ENCODE measurements at regions not wholly inside any gene's neighbourhood (a gene's known extent, or its start where the extent isn't known, plus 50 kb on each side); places are given as distances from the start of the nearest gene placed in this dataset.

DNA sequence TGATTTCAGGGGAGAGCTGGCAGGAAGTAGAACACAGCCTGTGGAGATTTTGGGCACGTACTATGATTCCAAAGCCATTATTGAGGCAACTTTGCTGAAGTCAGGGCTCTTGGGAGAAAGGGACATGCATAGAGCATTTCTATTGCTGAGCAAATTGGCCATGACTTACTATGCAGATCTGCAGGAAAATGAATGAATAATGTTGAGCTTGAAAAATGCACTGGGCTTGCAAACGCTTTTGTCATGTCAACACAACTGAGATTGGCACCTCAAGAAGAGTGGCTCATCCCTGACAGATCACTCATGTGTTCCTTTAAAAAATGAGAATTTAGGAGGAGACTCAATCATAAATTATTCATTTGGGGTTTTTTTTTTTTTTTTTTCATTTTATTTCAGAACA lies 230.5 kb downstream of the MBD2 start:
- no peak overlapping the region for H2AK5ac ChIP-seq (ENCODE audit: low read depth, low read length)
- H4K91ac ChIP-seq (ENCODE audit: insufficient read depth, low read depth, low read length) = no peak overlapping the region
- BruUV-seq (replicated peaks) = no TSS peak
- H2BK120ac ChIP-seq (ENCODE audit: low read depth, low read length) = no peak overlapping the region
- no peak overlapping the region for H2AK9ac ChIP-seq (replicated peaks; ENCODE audit: low read depth, low read length, poor library complexity)
- no peak overlapping the region for H3K14ac ChIP-seq (replicated peaks; ENCODE audit: low read depth, low read length)
- POLR2A ChIA-PET (ENCODE audit: unreplicated experiment) = no interaction called here
- H3K36me3 ChIP-seq (ENCODE audit: control insufficient read depth, insufficient read depth, low read length) = no peaks in the 10 kb centered on the region
- TF ChIP-seq MXI1 (IDR thresholded peaks at IDR 0.05; ENCODE audit: borderline replicate concordance, low read depth, low read length) = no peak
- TF ChIP-seq RAD21 (IDR thresholded peaks at IDR 0.05; ENCODE audit: low read length) = no peak
- TF ChIP-seq NFE2L2 (IDR thresholded peaks at IDR 0.05; ENCODE audit: low read depth, low read length) = no peak
- TF ChIP-seq SMC3 (IDR thresholded peaks at IDR 0.05; ENCODE audit: low read depth, low read length) = no peak
- TF ChIP-seq MAZ (IDR thresholded peaks at IDR 0.05; ENCODE audit: borderline replicate concordance, low read depth, low read length) = no peak
- TF ChIP-seq CHD1 (IDR thresholded peaks at IDR 0.05; ENCODE audit: low read depth, low read length) = no peak
- no peak overlapping the region for H3K9ac ChIP-seq (ENCODE audit: low read depth, low read length)
- CTCF ChIA-PET = no interaction called here
- in situ Hi-C loops (cut with MboI; ENCODE audit: low sequenced_read_pairs) = no loop called here
- intact Hi-C loops (cut with micrococcal nuclease) = no loop called here
- dilution Hi-C loops (cut with HindIII; ENCODE audit: low sequenced_read_pairs, unreplicated experiment) = no loop called here
- H3K23ac ChIP-seq (ENCODE audit: low read depth, low read length) = no peak overlapping the region
- no peak overlapping the region for H2BK5ac ChIP-seq (ENCODE audit: low read depth, low read length, poor library complexity, severe bottlenecking)
- WGBS, 2 experiments (ENCODE audit: extremely low coverage in 2 of 2, insufficient read length in 1 of 2) = 57% methylated on average over 1 of the region's 2 CpGs; no CpG with 5 or more reads in 1 of the 2 experiments
- no peak overlapping the region for H3K4me3 ChIP-seq (ENCODE audit: insufficient read depth, low read depth, low read length)
- H4K20me1 ChIP-seq (ENCODE audit: insufficient read depth, low read length) = no peaks in the 10 kb centered on the region
- no peak overlapping the region for H2BK20ac ChIP-seq (ENCODE audit: low read depth, low read length)
- H4K5ac ChIP-seq (ENCODE audit: low read depth, low read length) = no peak overlapping the region
- H3K4me2 ChIP-seq (ENCODE audit: low read depth, low read length) = no peak overlapping the region
- ATAC-seq (ENCODE audit: low read depth) = no peak
- no peak overlapping the region for H4K8ac ChIP-seq (ENCODE audit: low read depth in 2 of 2, low read length in 2 of 2)
- H3K9me1 ChIP-seq (ENCODE audit: insufficient read depth, low read length) = no peaks in the 10 kb centered on the region
- no peak for DNase-seq
- no peak overlapping the region for H3K4ac ChIP-seq (ENCODE audit: low read depth, low read length)
- no peak overlapping the region for H2AFZ ChIP-seq (replicated peaks; ENCODE audit: low read length, poor library complexity)
- no peak overlapping the region for H2BK15ac ChIP-seq (ENCODE audit: low read depth, low read length)
- no peak overlapping the region for H3K56ac ChIP-seq (ENCODE audit: extremely low read depth, insufficient read depth, low read length)
- no peaks in the 10 kb centered on the region for H3K4me1 ChIP-seq (ENCODE audit: control insufficient read depth, insufficient read depth, low read length)
- H3K18ac ChIP-seq (ENCODE audit: low read depth, low read length) = no peak overlapping the region
- peaks cover 4% of the 10 kb centered on the region; the same call in 1 of the 2 replicates for H3K9me3 ChIP-seq (ENCODE audit: control insufficient read depth, insufficient read depth, low read length)
- no peak overlapping the region for H3K27ac ChIP-seq (ENCODE audit: insufficient read depth, low read length)
- H3K27me3 ChIP-seq (ENCODE audit: control insufficient read depth, insufficient read depth, low read length) = no peaks in the 10 kb centered on the region
- H3K79me1 ChIP-seq (ENCODE audit: low read depth in 1 of 2, low read length in 2 of 2) = no peaks in the 10 kb centered on the region

All from IMR-90 (cell line).